ENCODE measurements at regions not wholly inside any gene's neighbourhood (a gene's known extent, or its start where the extent isn't known, plus 50 kb on each side); places are given as distances from the start of the nearest gene placed in this dataset.

DNA sequence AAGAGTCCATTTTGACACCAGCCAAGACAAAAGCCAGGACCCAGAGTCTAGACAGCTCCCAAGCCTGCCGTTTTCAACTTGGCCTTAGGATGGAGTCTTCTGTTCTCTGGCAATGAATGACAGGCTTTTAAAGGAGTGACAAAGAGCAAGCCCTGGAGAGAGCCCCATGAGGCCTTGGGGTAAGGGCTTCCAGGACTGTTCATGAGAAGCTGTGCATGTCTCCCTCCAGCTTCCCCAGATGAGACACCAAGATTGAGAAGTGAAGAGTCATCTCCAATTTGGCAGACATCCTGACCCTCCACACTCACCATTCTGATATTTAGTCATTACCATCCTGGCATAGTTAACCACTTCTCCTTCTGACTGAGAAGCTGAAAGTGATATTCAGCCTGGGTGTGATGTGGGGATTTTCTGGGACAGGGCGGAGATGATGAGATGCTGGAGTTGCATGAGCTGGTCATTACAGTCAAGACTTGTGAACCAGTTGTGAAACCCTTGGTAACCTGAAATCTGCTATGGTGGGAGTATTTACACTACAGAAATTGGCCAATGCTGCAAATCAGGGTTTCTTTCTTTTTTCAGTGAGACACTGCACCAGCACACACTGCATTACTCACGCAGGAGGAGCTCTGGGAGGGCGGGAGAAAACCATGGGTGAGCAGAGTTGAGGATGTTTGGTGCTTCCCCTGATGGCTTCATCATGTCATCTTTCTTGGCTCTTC lies 77.8 kb downstream of the VCPKMT start:
- DNase-seq (ENCODE audit: low spot score) = peak; percentile 36

DNA sequence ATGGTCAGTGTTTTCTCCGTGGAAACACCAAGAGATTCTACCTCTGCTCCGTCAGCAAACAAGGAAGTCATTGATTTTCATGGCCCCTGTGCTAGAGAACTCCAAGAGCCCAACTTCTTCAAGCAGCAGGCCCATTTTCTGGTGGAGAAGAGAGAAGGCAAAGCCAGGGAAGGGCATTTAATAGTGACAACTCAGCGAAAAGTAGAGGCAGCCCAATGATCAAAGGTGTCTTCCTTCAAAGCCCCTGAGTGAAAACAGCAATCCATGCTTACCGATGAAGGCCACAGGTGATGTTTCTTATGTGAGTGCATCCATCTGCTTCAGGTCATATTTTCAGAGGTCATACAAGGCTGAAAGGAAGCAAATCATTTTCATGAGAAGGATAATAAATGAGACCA lies 77.3 kb downstream of the VCPKMT start:
- DNase-seq (ENCODE audit: low spot score) = no peak

DNA sequence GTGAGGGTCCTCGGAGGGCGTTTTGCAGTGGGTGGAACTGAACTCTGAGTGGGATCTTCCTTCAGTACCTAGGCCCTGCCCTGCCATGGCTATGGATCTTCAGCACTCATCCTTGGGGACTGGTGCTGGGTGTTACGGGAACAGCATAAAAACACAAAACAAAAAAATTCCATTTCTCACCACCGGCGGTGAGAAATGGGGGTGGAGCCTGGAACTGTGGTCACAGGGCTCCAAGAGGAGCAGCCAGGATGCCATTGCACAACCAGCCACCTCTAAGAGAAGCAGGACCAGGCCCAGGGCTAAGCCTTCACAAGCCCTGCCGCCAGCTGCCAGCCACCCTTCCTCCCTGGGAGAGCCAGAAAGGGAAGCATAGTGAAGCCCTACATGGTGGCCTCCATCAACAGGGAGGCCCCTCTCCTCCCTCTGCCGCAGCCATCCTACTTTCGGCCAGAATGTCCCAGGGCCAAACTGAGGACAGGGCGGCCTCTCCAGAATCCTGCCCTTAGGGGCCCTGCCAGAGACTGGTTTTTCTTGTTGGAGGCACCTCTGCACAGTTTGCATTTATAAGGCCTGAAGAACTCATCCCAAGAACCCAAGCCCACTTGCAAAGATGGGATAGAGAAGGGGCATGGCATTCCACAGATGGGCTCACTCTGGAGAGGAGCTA lies 76.5 kb downstream of the VCPKMT start:
- peak; percentile 84 for DNase-seq (ENCODE audit: low spot score)

DNA sequence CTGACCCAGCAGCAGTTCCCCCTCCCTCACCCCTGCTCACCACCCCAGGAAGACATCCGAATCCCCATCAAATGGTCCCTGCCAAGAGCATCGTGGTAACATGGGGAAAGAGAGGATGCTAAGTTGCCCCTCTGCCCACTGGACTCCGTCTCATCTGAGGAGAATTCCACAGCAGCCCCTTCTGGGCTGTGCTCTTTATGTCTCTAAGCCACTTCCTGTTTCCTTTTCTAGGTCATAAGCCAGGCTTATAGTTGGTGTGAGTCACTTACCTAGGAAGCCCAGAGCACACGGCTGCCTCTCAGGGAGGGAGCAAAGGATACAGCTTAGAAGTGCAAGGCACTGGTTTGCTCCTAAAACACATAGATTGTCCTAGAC lies 76.0 kb downstream of the VCPKMT start:
- peak; percentile 90 for DNase-seq (ENCODE audit: low spot score)

DNA sequence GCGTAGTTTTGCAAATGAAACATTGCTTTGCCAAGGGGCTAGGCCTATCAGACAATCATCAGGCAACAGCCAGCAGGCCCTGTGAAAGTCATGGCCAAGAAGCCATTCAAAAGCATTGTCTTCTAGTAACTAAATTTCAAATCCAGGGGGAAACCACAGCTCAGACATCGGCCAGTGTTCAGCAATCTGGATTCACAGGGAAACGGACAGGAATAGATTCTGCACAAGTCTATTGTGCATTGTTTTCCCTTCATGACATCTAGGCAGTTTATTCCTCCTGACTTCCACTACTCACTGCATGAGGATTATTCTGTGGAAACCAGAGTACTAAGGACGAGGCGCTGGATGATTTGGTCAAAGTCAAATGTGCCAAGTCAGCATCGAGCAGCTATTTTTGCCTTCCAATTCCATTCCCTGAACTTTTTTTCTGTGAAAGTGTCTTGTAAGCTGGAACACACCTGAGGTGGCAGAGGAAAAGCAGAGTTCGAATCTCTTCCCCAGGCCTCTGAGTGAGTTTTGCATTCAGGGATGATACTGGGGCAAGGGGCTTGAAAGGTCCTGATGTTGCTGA lies 75.4 kb downstream of the VCPKMT start:
- no peak for DNase-seq (ENCODE audit: low spot score)

DNA sequence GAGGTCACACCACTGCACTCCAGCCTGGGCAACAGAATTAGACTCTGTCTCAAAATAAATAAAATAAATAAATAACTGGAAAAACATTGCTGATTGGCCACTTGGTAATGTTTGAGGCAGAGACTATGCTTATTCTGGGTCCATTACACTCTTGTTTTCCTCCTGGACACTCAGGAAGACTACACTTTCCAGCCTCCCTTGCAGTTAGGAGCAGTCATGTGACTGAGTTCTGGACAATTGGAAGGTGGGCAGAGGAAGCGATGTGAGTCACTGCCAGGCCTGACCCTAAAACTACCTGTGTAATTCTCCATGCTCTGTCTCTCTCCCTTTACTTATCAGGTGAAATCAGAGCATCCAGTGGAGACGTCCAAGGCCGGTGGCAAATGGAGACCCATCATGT lies 74.4 kb downstream of the VCPKMT start:
- no peak for DNase-seq (ENCODE audit: low spot score)

DNA sequence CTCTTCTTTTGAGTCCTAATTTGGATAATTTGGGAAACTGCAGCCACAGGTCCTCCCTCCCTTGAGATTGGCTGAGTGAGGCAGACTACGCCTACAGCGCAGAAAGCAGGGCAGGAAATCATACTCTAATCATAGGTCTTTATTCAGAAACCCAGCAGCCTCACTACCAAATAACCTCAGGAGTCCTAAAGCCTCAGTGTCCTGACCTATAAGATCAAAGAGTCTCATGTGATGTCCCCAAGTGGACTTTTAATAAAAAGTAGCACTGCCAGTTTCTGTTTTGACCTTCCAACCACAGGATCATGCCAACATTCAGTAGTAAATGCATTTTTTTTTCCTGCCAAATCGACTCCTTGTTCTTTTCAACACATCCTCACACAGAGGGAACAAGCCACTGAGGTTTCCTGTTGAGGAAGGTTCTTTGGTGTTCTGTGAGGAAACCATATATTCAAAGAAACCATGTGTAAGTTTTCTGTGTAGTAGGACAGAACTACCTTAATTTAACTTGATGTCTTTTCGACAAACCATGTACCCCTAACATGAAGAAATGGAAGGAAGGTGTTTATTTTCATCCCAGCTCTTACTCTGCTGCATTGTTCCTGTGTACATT lies 72.2 kb downstream of the VCPKMT start:
- no peak for DNase-seq (ENCODE audit: low spot score)

DNA sequence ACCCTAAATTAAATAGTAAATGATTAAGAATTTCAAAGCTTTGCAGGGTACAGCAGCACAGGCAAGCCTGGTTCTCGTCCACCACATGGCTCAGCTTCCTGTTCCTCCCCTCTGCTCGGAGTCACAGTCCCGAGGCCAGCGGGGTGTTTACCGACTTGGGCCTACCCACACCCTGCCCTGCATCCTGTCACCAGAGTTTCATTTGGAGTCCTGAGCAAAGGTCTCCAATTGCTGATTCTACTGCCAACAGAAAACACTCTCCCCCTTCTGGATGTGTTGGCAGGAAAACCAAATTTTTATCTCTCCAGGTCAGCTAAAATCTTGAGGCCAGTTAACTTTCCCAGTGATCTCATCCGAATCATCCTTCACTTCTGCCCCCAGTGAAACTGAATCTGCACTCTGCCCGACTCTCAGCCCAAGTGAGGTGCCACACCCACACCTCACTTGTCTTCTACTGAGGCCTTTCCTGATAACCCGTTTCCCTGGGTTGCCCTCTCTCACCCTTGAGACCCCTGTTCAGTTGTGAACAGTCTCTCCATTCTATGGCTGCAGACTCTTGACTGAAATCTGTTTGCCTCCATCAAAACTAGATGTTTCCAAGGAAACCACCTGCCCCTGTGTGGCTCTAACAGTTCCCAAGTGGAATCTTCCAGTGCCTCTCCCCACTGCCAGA lies 71.2 kb downstream of the VCPKMT start:
- DNase-seq (ENCODE audit: low spot score) = peak; percentile 87

DNA sequence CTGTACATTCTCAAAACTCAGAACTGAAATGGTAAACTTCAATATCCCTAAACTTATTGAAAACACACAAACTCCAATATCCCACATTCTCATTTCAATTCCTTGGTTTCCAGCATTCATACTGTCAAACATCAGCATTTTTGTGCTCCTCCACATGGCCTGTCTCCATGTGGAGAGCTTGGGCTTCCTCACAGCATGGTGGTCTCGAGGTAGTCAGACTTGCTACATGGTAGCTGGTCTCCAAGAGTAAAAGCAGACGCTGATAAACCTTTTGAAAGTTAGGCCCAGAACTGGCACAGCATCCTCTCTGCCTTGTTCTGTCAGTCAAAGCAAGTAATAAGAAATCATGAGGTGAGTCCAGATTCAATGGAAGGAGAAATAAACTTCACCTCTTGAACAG lies 70.5 kb downstream of the VCPKMT start:
- DNase-seq (ENCODE audit: low spot score) = no peak

DNA sequence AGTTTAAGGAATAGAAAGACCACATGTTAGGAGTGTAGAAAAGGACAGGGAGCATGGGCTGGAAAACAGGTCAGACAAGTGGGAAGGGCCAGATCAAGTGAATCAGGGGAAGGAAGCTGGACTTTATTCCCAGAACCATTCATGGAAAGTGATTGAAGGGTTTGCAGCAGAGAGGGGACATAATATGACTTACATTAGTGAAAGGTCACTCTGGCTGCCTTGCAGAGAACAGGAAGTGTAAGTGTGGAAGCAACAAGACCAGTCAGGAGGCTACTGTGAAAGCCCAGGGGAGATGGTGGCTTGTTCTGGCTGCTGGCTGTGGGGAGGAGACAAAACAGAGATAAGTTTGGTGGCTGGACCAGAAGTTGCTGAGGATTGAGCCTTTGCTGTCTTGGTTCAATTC lies 69.1 kb downstream of the VCPKMT start:
- DNase-seq (ENCODE audit: low spot score) = no peak

DNA sequence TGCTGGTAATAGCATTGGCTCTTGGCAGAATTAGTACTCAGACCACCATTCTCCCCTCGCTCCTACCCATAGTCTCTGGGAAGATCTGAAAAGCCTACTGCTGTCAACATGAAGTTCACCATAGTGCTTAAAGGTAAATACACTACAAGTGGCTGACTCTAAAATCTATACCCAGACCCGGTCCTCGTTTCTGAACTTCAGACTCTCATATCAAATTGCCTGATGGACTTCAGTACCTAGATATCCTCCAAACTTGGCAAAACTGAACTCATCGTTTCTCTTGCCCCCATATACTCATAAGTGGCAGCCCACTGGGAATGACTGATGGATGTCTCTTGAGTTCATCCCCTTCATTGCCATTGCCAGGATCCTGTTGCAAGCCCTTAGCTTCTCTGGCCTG lies 67.3 kb downstream of the VCPKMT start:
- DNase-seq (ENCODE audit: low spot score) = no peak

DNA sequence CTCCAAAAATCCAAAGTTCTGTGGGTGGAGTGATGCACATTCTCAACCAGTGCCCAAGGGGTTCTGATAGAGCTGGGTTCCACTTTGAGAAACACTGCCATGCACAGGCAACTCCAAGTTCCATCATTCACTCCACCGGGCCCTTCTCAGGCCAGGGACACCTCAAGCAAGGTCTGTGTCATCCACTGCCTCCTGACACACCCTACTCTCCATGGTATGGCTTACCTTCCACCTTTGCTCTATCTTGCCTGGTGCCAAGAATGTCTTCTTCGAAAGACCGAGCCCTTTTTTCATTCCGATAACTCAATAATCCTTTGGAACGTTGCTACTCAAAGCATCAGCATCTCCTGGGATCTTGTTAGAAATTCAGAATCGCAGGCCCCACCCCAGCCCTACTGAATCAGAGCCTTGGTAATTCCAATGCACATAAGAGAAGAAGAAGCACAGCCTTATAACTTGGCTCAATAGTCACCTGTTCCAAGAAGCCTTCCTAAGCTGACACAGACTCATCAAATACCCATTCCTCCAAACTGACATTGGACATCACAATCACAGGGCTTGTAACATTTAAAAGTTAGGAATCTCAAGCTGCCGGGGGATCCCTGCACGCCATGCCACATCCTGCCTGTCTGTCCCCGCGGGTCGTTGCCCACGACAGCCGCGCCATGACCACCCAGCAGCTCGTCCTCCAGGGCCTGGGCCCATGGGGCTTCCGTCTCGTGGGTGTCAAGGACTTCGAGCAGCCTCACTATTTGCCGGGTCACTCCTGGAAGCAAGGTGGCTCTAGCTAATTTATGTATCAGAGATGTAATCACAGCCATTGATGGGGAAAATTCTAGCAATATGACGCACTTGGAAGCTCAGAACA lies 66.4 kb downstream of the VCPKMT start:
- no peak for DNase-seq (ENCODE audit: low spot score)

DNA sequence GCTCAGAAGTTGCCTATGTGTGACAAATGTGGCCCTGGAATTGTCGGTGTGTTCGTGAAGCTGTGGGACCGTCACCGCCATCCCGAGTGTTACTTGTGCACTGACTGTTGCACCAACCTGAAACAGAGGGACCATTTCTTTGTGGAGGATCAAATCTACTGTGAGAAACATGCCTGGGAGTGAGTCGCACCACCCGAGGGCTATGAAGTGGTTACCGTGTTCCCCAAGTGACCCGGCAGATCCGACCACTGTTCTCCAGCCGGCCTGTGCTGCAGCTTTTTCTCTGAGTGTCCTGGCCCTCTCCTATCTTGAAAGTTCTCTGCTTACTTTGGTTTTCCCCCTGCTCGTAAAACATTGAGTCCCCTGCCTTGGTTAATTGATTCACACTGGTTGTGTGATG lies 65.3 kb downstream of the VCPKMT start:
- no peak for DNase-seq (ENCODE audit: low spot score)

DNA sequence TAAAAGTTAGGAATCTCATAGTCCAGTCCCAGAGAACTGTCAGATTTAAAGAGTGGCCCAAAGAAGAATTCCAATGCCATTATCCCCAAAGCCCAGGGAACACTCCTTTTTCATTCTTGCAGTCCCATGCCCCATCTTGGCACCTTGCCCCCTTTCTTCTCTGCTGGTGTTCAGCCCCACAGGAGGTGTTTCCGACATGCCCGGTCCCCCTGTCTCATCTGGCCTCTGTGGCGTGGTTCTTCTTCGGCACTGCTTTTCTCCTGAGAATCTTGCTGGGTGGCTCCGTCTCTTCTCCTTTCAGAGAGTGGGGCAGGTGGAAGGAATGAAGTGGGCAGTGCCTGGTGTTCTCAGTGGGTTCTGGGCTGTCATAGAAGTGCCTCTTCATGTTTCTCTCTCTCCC lies 64.7 kb downstream of the VCPKMT start:
- no peak for DNase-seq (ENCODE audit: low spot score)

DNA sequence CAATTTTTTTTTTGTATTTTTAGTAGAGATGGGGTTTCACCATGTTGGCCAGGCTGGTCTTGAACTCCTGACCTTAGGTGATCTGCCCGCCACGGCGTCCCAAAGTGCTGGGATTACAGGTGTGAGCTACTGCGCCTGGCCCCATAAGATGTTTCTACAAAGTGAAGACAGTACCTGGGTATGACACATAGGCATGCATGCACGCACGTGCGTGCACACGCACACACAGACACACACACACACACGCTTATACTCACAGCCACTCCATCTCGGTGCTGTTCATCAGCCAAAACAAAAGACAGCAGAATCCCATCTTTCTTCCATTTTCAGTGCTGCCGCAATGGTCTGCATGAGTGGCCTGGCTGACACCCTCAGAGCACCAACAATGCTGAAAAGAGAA lies 63.9 kb downstream of the VCPKMT start:
- no peak for DNase-seq (ENCODE audit: low spot score)

DNA sequence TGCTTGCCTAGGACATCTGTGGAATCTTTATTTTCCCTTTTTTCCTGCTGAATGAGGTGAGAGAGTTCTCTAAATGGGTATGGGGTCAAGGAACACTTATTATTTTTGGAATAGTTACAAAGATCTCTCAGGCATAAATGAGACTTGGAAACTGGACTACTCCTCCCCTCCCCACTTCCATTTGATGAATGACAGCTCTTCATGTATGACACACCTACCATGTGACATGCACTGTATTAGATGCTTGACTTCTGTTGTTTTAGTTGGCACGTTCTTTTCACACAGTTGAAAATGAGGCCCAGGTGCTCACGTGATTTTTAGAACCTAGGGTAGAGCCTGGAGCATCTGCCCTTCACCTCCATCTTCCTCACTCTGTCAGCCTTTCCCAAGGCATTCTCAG lies 62.4 kb downstream of the VCPKMT start:
- DNase-seq (ENCODE audit: low spot score) = no peak

DNA sequence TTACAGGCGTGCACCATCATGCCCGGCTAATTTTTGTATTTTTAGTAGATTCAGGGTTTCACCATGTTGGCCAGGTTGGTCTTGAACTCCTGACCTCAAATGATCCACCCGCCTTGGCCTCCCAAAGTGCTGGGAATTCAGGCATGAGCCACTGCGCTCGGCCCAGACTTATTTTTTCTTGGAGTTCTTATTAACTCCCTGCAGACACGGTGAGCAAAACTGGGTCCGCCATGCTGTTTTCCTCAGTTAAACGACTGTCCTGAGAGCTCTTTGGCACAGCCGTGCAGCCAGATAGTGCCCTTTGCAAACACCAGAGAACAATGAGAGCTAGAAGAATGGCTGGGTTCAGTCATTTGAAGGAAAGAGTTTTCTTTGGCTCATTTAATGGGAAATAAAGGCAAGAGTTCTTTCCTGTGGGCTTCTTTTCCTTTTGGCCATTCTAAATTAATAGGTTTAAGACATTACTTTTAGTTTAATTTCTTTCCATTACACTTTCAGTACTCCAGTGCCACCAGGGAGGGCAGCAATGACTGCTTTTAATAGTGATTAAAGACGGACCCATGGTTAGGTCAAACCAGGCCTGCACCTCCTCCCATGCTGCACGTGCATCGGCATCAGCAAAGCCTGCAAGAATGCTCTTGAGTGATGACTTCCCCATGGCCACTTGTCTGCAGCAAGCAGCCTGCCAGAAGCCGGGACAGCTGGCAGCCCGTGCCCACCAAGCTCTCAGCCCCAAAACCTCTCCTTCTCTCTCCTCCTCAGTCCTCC lies 60.7 kb downstream of the VCPKMT start:
- no peak for DNase-seq (ENCODE audit: low spot score)

DNA sequence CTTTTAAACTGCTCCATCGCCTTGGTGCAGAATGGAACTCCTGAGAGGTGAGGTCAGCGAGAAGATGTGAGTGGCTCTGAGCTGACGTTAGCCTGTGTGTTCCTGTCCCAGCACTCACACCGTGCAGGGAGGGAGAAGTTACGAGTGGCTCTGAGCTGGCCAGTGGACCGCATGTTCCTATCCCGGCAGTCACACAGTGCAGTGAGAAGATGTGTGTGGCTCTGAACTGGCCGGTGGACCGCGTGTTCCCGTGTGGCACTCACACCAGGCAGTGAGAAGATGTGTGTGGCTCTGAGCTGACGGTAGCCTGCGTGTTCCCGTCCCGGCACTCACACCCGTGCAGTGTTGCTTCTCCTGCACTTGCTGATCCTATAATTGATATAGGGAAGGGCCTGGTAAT lies 59.9 kb downstream of the VCPKMT start:
- DNase-seq (ENCODE audit: low spot score) = no peak

DNA sequence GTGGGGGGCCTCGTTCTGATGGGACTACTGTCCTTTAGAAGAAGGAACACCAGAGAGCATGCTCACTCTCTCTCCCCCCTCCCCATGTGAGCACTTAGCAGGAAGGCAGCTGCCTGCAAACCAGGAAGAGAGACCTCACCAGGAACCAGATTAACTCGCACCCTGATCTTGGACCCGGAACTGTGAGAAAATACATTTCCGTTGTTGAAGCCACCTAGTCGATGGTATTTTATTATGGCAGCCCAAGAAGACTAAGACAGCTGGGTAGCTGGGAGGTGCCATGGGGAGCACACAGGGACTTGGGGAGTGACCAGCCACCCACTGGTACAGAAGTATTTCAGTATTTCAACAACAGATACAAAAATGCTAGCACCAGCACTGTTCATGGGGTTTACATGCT lies 59.0 kb downstream of the VCPKMT start:
- DNase-seq (ENCODE audit: low spot score) = no peak

DNA sequence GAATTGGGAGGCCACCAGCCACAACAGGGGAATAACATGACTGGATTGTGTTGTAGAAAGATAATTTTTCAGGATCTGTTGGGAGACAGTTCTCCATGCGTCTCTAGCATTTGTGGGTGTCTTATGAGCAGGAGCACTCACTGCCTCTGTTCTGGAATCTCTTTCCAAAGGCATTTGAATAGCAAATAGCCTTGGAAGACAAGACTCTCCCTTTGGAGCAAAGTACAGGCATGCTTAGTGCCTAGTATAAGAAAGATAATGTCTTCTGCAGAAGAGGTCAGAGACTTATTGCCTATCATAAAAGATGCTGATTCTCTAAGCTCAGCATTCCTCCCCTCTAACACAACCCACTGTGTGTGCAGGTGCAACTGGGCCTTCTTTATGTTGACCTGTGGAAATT lies 58.3 kb downstream of the VCPKMT start:
- no peak for DNase-seq (ENCODE audit: low spot score)
